GM23338 (cell line): ENCODE measurements at regions not wholly inside any gene's neighbourhood (a gene's known extent, or its start where the extent isn't known, plus 50 kb on each side); places are given as distances from the start of the nearest gene placed in this dataset.

Experiments used
- TF ChIP-seq, protein P1 (sequence below), 2 experiments: fragments of 200-600 bp in 1 of 2; sonication (generic) in 1 of 2; conservative IDR thresholded peaks; 2 replicates each; pipeline versions ENCODE4 v1.5.1 to v1.6.1; 2016 to 2017; ENCODE audit warnings: antibody characterized with exemption in 2 of 2, low read depth in 2 of 2, mild to moderate bottlenecking in 2 of 2, moderate library complexity in 1 of 2
- TF ChIP-seq, protein P2 (sequence below): fragments of 250-450 bp; sonication (Bioruptor Pico); IDR thresholded peaks from 2 replicates; pipeline ENCODE4 v1.5.0; 2020; ENCODE audit warnings: mild to moderate bottlenecking, moderate library complexity

DNA sequence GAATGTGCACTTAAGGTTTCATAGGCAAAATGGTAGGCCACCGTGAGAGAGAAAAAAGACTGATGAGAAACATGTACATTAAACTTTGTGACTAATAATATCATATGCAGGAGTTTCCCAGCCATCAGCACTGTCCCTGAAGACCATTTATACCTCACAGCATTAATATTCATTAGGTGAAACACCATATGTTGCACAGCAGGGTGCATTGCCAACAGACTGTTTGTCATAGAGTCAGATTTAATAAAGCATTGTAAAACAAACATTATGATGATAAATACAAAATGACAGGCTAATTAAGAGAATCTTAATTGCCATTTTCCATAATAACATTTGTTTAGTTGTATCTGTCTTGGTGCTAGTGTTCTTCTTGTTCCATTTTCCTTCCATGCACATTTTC is 578.3 kb downstream of the EPHA3 start:
- TF ChIP-seq, protein P1, sequence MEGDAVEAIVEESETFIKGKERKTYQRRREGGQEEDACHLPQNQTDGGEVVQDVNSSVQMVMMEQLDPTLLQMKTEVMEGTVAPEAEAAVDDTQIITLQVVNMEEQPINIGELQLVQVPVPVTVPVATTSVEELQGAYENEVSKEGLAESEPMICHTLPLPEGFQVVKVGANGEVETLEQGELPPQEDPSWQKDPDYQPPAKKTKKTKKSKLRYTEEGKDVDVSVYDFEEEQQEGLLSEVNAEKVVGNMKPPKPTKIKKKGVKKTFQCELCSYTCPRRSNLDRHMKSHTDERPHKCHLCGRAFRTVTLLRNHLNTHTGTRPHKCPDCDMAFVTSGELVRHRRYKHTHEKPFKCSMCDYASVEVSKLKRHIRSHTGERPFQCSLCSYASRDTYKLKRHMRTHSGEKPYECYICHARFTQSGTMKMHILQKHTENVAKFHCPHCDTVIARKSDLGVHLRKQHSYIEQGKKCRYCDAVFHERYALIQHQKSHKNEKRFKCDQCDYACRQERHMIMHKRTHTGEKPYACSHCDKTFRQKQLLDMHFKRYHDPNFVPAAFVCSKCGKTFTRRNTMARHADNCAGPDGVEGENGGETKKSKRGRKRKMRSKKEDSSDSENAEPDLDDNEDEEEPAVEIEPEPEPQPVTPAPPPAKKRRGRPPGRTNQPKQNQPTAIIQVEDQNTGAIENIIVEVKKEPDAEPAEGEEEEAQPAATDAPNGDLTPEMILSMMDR (conservative IDR thresholded peaks at IDR 0.05; ENCODE audit: low read depth in 2 of 2): no peak
- TF ChIP-seq, protein P2, sequence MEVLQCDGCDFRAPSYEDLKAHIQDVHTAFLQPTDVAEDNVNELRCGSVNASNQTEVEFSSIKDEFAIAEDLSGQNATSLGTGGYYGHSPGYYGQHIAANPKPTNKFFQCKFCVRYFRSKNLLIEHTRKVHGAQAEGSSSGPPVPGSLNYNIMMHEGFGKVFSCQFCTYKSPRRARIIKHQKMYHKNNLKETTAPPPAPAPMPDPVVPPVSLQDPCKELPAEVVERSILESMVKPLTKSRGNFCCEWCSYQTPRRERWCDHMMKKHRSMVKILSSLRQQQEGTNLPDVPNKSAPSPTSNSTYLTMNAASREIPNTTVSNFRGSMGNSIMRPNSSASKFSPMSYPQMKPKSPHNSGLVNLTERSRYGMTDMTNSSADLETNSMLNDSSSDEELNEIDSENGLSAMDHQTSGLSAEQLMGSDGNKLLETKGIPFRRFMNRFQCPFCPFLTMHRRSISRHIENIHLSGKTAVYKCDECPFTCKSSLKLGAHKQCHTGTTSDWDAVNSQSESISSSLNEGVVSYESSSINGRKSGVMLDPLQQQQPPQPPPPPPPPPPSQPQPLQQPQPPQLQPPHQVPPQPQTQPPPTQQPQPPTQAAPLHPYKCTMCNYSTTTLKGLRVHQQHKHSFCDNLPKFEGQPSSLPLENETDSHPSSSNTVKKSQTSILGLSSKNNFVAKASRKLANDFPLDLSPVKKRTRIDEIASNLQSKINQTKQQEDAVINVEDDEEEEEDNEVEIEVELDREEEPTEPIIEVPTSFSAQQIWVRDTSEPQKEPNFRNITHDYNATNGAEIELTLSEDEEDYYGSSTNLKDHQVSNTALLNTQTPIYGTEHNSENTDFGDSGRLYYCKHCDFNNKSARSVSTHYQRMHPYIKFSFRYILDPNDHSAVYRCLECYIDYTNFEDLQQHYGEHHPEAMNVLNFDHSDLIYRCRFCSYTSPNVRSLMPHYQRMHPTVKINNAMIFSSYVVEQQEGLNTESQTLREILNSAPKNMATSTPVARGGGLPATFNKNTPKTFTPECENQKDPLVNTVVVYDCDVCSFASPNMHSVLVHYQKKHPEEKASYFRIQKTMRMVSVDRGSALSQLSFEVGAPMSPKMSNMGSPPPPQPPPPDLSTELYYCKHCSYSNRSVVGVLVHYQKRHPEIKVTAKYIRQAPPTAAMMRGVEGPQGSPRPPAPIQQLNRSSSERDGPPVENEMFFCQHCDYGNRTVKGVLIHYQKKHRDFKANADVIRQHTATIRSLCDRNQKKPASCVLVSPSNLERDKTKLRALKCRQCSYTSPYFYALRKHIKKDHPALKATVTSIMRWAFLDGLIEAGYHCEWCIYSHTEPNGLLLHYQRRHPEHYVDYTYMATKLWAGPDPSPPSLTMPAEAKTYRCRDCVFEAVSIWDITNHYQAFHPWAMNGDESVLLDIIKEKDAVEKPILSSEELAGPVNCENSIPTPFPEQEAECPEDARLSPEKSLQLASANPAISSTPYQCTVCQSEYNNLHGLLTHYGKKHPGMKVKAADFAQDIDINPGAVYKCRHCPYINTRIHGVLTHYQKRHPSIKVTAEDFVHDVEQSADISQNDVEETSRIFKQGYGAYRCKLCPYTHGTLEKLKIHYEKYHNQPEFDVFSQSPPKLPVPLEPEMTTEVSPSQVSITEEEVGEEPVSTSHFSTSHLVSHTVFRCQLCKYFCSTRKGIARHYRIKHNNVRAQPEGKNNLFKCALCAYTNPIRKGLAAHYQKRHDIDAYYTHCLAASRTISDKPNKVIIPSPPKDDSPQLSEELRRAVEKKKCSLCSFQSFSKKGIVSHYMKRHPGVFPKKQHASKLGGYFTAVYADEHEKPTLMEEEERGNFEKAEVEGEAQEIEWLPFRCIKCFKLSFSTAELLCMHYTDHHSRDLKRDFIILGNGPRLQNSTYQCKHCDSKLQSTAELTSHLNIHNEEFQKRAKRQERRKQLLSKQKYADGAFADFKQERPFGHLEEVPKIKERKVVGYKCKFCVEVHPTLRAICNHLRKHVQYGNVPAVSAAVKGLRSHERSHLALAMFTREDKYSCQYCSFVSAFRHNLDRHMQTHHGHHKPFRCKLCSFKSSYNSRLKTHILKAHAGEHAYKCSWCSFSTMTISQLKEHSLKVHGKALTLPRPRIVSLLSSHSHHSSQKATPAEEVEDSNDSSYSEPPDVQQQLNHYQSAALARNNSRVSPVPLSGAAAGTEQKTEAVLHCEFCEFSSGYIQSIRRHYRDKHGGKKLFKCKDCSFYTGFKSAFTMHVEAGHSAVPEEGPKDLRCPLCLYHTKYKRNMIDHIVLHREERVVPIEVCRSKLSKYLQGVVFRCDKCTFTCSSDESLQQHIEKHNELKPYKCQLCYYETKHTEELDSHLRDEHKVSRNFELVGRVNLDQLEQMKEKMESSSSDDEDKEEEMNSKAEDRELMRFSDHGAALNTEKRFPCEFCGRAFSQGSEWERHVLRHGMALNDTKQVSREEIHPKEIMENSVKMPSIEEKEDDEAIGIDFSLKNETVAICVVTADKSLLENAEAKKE (CRISPR knock-in tag): no peak
